IMR-90 (cell line): ENCODE measurements at regions not wholly inside any gene's neighbourhood (a gene's known extent, or its start where the extent isn't known, plus 50 kb on each side); places are given as distances from the start of the nearest gene placed in this dataset.

Experiments used
- ATAC-seq: fragments of 200-7000 bp; cut with Tn5 transposase; 2 replicates; pipeline ENCODE4 v1.9.1; 2020; ENCODE audit warnings: low read depth, mild to moderate bottlenecking, moderate library complexity
- BruUV-seq: library from RNA; stranded (reverse); fragments of 400-500 nt; replicated peaks from 2 replicates; lab custom pipeline; 2021; lab: Mats Ljungman, UMichigan
- CTCF ChIA-PET: fragments of 300-600 bp; formaldehyde crosslinking; extraction: SDS; loops from one replicate; lab custom pipeline; 2021; ENCODE audit warnings: antibody characterized with exemption; lab: Yijun Ruan, JAX
- POLR2A ChIA-PET: fragments of 300-600 bp; sonication (Branson Sonifier 250); formaldehyde crosslinking; loops from one replicate; lab custom pipeline; 2022; ENCODE audit warnings: antibody characterized with exemption; ENCODE audit not compliant: unreplicated experiment; lab: Charles Lee
- DNase-seq: peaks from one replicate; pipeline ENCODE4 v3.0.0; 2013
- H2AFZ ChIP-seq: replicated peaks from 2 replicates; pipeline ENCODE3; 2013; ENCODE audit warnings: low read length, mild to moderate bottlenecking; ENCODE audit not compliant: poor library complexity
- H2AK5ac ChIP-seq: 2 replicates; pipeline ENCODE4 v1.6.1; 2013; ENCODE audit warnings: low read depth, low read length, inconsistent platforms
- H2AK9ac ChIP-seq: replicated peaks from 2 replicates; pipeline ENCODE3; 2013; ENCODE audit warnings: mild to moderate bottlenecking, low read depth, low read length, moderate library complexity; ENCODE audit not compliant: poor library complexity
- H2BK120ac ChIP-seq: 2 replicates; pipeline ENCODE4 v1.6.1; 2013; ENCODE audit warnings: low read depth, low read length, inconsistent platforms
- H2BK15ac ChIP-seq: 3 replicates; pipeline ENCODE4 v1.6.1; 2013; ENCODE audit warnings: low read depth, low read length, inconsistent platforms
- H2BK20ac ChIP-seq: 2 replicates; pipeline ENCODE4 v1.6.1; 2013; ENCODE audit warnings: low read depth, mild to moderate bottlenecking, inconsistent platforms, low read length, moderate library complexity
- H2BK5ac ChIP-seq: 2 replicates; pipeline ENCODE4 v1.6.1; 2013; ENCODE audit warnings: mild to moderate bottlenecking, low read depth, low read length, inconsistent platforms; ENCODE audit not compliant: poor library complexity, severe bottlenecking
- H3K14ac ChIP-seq: replicated peaks from 2 replicates; pipeline ENCODE4 v1.6.1; 2013; ENCODE audit warnings: low read depth, low read length, inconsistent platforms
- H3K18ac ChIP-seq: 2 replicates; pipeline ENCODE4 v1.6.1; 2013; ENCODE audit warnings: low read depth, low read length, control low read depth
- H3K23ac ChIP-seq: 2 replicates; pipeline ENCODE4 v1.6.1; 2013; ENCODE audit warnings: low read depth, low read length, inconsistent platforms
- H3K27ac ChIP-seq: 2 replicates; pipeline ENCODE4 v1.5.1; 2013; ENCODE audit warnings: mild to moderate bottlenecking, control low read depth, low read length; ENCODE audit not compliant: insufficient read depth
- H3K27me3 ChIP-seq: 2 replicates; pipeline ENCODE4 v1.6.1; 2013; ENCODE audit warnings: low read length; ENCODE audit not compliant: control insufficient read depth, insufficient read depth
- H3K36me3 ChIP-seq: 2 replicates; pipeline ENCODE4 v1.6.1; 2013; ENCODE audit warnings: low read length, mixed read lengths; ENCODE audit not compliant: control insufficient read depth, insufficient read depth
- H3K4ac ChIP-seq: 2 replicates; pipeline ENCODE4 v1.6.1; 2013; ENCODE audit warnings: low read depth, low read length, inconsistent platforms
- H3K4me1 ChIP-seq: 2 replicates; pipeline ENCODE4 v1.6.1; 2013; ENCODE audit warnings: low read length, mixed read lengths; ENCODE audit not compliant: control insufficient read depth, insufficient read depth
- H3K4me2 ChIP-seq: 2 replicates; pipeline ENCODE4 v1.6.1; 2013; ENCODE audit warnings: low read depth, mild to moderate bottlenecking, control low read depth, low read length, moderate library complexity
- H3K4me3 ChIP-seq: 2 replicates; pipeline ENCODE4 v1.5.1; 2013; ENCODE audit warnings: low read depth, mild to moderate bottlenecking, control low read depth, low read length, moderate library complexity; ENCODE audit not compliant: insufficient read depth
- H3K56ac ChIP-seq: 2 replicates; pipeline ENCODE4 v1.6.1; 2013; ENCODE audit warnings: low read length, inconsistent platforms; ENCODE audit not compliant: insufficient read depth; ENCODE audit errors: extremely low read depth
- H3K79me1 ChIP-seq, 2 experiments: 2 replicates each; pipeline ENCODE4 v1.6.1; 2013; ENCODE audit warnings: low read length in 2 of 2, inconsistent platforms in 1 of 2, low read depth in 1 of 2
- H3K9ac ChIP-seq: 2 replicates; pipeline ENCODE4 v1.6.1; 2013; ENCODE audit warnings: low read depth, low read length, control low read depth
- H3K9me1 ChIP-seq: 2 replicates; pipeline ENCODE4 v1.6.1; 2013; ENCODE audit warnings: low read length, inconsistent platforms; ENCODE audit not compliant: insufficient read depth
- H3K9me3 ChIP-seq: 2 replicates; pipeline ENCODE4 v1.6.1; 2013; ENCODE audit warnings: low read length; ENCODE audit not compliant: control insufficient read depth, insufficient read depth
- H4K20me1 ChIP-seq: 2 replicates; pipeline ENCODE4 v1.6.1; 2013; ENCODE audit warnings: low read length, inconsistent platforms; ENCODE audit not compliant: insufficient read depth
- H4K5ac ChIP-seq: 2 replicates; pipeline ENCODE4 v1.6.1; 2013; ENCODE audit warnings: mild to moderate bottlenecking, low read depth, low read length, control low read depth
- H4K8ac ChIP-seq, 2 experiments: 2 replicates each; pipeline ENCODE4 v1.6.1; 2013; ENCODE audit warnings: low read depth in 2 of 2, low read length in 2 of 2, control low read depth in 1 of 2, inconsistent platforms in 1 of 2
- H4K91ac ChIP-seq: 2 replicates; pipeline ENCODE4 v1.6.1; 2013; ENCODE audit warnings: low read depth, low read length, inconsistent platforms; ENCODE audit not compliant: insufficient read depth
- BHLHE40 ChIP-seq: fragments of 150-350 bp; IDR thresholded peaks from 2 replicates; pipeline ENCODE4 v1.6.1; 2016; ENCODE audit warnings: mild to moderate bottlenecking, low read depth, low read length
- CEBPB ChIP-seq: IDR thresholded peaks from 2 replicates; pipeline ENCODE4 v1.6.1; 2012; ENCODE audit warnings: low read depth, low read length, improper control_type of control experiment
- MAFK ChIP-seq: IDR thresholded peaks from 2 replicates; pipeline ENCODE4 v1.6.1; 2012; ENCODE audit warnings: low read depth, low read length, improper control_type of control experiment
- MXI1 ChIP-seq: IDR thresholded peaks from 2 replicates; pipeline ENCODE4 v1.6.1; 2012; ENCODE audit warnings: low read depth, mild to moderate bottlenecking, low read length, moderate library complexity, borderline replicate concordance
- POLR2A ChIP-seq: IDR thresholded peaks from 2 replicates; pipeline ENCODE4 v1.6.1; 2012; ENCODE audit warnings: mild to moderate bottlenecking, low read depth, low read length
- RAD21 ChIP-seq: IDR thresholded peaks from 2 replicates; pipeline ENCODE4 v1.6.1; 2012; ENCODE audit warnings: low read length, improper control_type of control experiment
- RCOR1 ChIP-seq: IDR thresholded peaks from 2 replicates; pipeline ENCODE4 v1.6.1; 2012; ENCODE audit warnings: mild to moderate bottlenecking, low read length, improper control_type of control experiment; ENCODE audit not compliant: insufficient replicate concordance
- SMC3 ChIP-seq: fragments of 150-350 bp; IDR thresholded peaks from 2 replicates; pipeline ENCODE4 v1.6.1; 2016; ENCODE audit warnings: low read depth, mild to moderate bottlenecking, antibody characterized with exemption, low read length, moderate library complexity
- WGBS, 2 experiments: methylation state at CpG; one replicate each; pipeline versions ENCODE4 v1.1.5 to v1.1.7; 2013; ENCODE audit warnings: missing lambda C conversion rate in 2 of 2; ENCODE audit not compliant: insufficient read length in 1 of 2; ENCODE audit errors: extremely low coverage in 2 of 2; 5-methylcytosine and 5-hydroxymethylcytosine counted together
- dilution Hi-C: fragments of 300-500 bp; cut with HindIII; formaldehyde crosslinking; loops from one replicate; pipeline ENCODE4 v1.14.3; 2018; ENCODE audit warnings: low sequenced_read_pairs; ENCODE audit not compliant: unreplicated experiment
- in situ Hi-C: fragments of 300-500 bp; cut with MboI; formaldehyde crosslinking; loops from 3 replicates; pipeline ENCODE4 v1.14.3; 2019; ENCODE audit warnings: low sequenced_read_pairs, inconsistent platforms, mixed read lengths
- intact Hi-C: fragments of 100-400 bp; cut with micrococcal nuclease; formaldehyde crosslinking; loops from 2 replicates; pipeline ENCODE4 v1.10.0; 2022
- TF ChIP-seq, protein P1 (sequence below): fragments of 150-350 bp; IDR thresholded peaks from 2 replicates; pipeline ENCODE4 v1.6.1; 2017; ENCODE audit warnings: mild to moderate bottlenecking, antibody characterized with exemption, low read length, low read depth
- TF ChIP-seq, protein P2 (sequence below): conservative IDR thresholded peaks from 2 replicates; pipeline ENCODE4 v1.5.1; 2012; ENCODE audit warnings: mild to moderate bottlenecking, low read depth, low read length, improper control_type of control experiment

DNA sequence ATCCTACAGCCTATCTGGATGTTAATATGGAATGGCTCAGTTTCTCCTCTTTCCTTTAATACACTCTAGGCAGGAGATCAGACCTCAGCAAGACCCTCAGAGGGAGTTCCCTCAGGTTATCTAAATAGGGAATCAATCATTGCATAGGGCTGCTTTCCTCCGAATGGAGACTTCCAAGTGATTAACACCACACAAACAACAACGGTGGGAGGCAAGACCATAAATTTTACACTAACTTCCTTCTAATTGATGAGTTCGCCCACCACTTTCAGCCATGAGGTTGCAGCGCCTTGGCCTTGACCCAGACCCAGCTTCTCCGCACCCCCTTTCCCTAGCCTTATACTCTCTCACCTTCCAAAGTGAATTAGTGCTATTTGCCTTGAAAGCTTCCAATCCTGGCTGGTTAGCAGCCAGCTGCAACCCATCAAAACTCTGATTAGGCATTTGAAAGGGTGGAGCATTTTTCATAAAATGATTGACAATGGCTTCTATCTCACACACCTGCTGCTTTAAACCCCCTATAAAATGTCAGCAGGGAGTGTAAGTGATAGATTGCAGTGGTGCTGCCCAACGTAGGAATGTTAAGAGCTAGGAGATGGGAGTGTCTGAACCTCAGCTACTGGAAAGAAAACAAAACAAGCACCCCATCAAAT is 534.9 kb upstream of the USP24 start:
- no peak overlapping the region for H3K23ac ChIP-seq
- H3K9ac ChIP-seq, result no peak overlapping the region
- H3K9me1 ChIP-seq, result no peaks in the 10 kb centered on the region
- H3K56ac ChIP-seq, result no peak overlapping the region
- no peaks in the 10 kb centered on the region for H3K27me3 ChIP-seq
- H2AK5ac ChIP-seq, result no peak overlapping the region
- H2BK15ac ChIP-seq, result no peak overlapping the region
- no peak overlapping the region for H2AK9ac ChIP-seq
- no peak for DNase-seq
- H4K8ac ChIP-seq, result no peak overlapping the region
- H4K20me1 ChIP-seq, result no peaks in the 10 kb centered on the region
- no peak overlapping the region for H3K4me3 ChIP-seq
- no peak overlapping the region for H3K14ac ChIP-seq
- no peak overlapping the region for H2AFZ ChIP-seq
- H4K5ac ChIP-seq, result no peak overlapping the region
- ChIA-PET POLR2A (no interaction called here), CTCF (no interaction called here)
- dilution Hi-C loops, result no loop called here
- no peak overlapping the region for H2BK120ac ChIP-seq
- H3K4ac ChIP-seq, result no peak overlapping the region
- H3K36me3 ChIP-seq, result no peaks in the 10 kb centered on the region
- no peak overlapping the region for H2BK20ac ChIP-seq
- BruUV-seq, result no TSS peak
- H3K18ac ChIP-seq, result no peak overlapping the region; the same call in 1 of the 2 replicates
- no peak overlapping the region for H3K27ac ChIP-seq
- peaks cover 4% of the 10 kb centered on the region; the same call in 1 of the 2 replicates for H3K9me3 ChIP-seq
- no peak overlapping the region for H2BK5ac ChIP-seq
- H3K79me1 ChIP-seq, result no peaks in the 10 kb centered on the region
- H3K4me1 ChIP-seq, result peaks cover 4% of the 10 kb centered on the region
- no peak overlapping the region for H3K4me2 ChIP-seq
- intact Hi-C loops, result no loop called here
- ATAC-seq, result no peak
- WGBS, 2 experiments, result 100% methylated on average over 3 of the region's 6 CpGs; no CpG with 5 or more reads in 1 of the 2 experiments
- no peak overlapping the region for H4K91ac ChIP-seq
- TF ChIP-seq MXI1, result no peak
- TF ChIP-seq SMC3, result no peak
- TF ChIP-seq, protein P1, sequence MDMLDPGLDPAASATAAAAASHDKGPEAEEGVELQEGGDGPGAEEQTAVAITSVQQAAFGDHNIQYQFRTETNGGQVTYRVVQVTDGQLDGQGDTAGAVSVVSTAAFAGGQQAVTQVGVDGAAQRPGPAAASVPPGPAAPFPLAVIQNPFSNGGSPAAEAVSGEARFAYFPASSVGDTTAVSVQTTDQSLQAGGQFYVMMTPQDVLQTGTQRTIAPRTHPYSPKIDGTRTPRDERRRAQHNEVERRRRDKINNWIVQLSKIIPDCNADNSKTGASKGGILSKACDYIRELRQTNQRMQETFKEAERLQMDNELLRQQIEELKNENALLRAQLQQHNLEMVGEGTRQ, result no peak
- no peak for TF ChIP-seq POLR2A
- TF ChIP-seq BHLHE40, result no peak
- TF ChIP-seq, protein P2, sequence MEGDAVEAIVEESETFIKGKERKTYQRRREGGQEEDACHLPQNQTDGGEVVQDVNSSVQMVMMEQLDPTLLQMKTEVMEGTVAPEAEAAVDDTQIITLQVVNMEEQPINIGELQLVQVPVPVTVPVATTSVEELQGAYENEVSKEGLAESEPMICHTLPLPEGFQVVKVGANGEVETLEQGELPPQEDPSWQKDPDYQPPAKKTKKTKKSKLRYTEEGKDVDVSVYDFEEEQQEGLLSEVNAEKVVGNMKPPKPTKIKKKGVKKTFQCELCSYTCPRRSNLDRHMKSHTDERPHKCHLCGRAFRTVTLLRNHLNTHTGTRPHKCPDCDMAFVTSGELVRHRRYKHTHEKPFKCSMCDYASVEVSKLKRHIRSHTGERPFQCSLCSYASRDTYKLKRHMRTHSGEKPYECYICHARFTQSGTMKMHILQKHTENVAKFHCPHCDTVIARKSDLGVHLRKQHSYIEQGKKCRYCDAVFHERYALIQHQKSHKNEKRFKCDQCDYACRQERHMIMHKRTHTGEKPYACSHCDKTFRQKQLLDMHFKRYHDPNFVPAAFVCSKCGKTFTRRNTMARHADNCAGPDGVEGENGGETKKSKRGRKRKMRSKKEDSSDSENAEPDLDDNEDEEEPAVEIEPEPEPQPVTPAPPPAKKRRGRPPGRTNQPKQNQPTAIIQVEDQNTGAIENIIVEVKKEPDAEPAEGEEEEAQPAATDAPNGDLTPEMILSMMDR, result no peak
- TF ChIP-seq RCOR1, result no peak
- no peak for TF ChIP-seq CEBPB
- no peak for TF ChIP-seq MAFK
- TF ChIP-seq RAD21, result no peak
- in situ Hi-C loops, result no loop called here
